ENCODE measurements at regions not wholly inside any gene's neighbourhood (a gene's known extent, or its start where the extent isn't known, plus 50 kb on each side); places are given as distances from the start of the nearest gene placed in this dataset.

- no peak for TF ChIP-seq CTCF (IDR thresholded peaks at IDR 0.05)
- no peak for TF ChIP-seq ZFX (IDR thresholded peaks at IDR 0.05; ENCODE audit: borderline replicate concordance)
Observed at GRCh38 chr16:52709306-52709705, 162.4 kb upstream of the TOX3 start.
